ENCODE measurements at regions not wholly inside any gene's neighbourhood (a gene's known extent, or its start where the extent isn't known, plus 50 kb on each side); places are given as distances from the start of the nearest gene placed in this dataset.

DNA sequence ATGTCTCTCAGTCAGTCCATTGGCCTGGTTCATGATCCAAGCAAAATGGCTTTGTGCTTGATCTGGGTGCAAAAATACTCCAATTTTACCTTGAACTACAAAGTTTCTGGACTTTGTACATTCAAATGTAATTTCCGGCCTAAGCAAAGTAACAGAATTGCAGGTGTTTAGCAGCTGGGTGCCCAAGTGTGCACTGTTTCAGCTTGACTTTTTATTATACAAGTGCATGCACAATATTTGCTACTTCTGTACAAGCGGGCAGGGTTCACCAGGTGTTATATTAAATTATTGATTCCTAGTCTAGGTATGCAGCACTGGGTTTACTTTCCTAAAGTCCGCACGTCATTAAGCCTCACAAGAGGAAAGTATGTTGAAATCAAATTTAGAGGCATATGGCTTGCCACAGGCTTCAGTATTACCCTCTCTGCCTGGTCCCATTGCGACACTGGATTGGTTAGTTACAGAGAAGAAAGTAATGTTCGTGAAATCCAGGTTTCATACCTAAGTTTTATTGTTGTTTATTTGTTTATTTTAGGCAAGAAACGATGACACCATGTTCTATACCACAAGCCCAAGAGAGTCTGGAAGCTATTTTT lies 376.9 kb upstream of the CTSO start:
- intact Hi-C loops (cut with micrococcal nuclease): no loop called here
- no peaks in the 10 kb centered on the region for H3K27me3 Mint-ChIP-seq (ENCODE audit: low read depth)
- H3K4me1 Mint-ChIP-seq (ENCODE audit: low read depth): no peaks in the 10 kb centered on the region
- no peaks in the 10 kb centered on the region for H3K36me3 Mint-ChIP-seq (ENCODE audit: low read depth)
- H3K4me3 Mint-ChIP-seq: no peak overlapping the region
- DNase-seq: no peak
- no peaks in the 10 kb centered on the region for H3K9me3 Mint-ChIP-seq
- no peak overlapping the region for H3K27ac Mint-ChIP-seq
- CTCF ChIA-PET: no interaction called here

DNA sequence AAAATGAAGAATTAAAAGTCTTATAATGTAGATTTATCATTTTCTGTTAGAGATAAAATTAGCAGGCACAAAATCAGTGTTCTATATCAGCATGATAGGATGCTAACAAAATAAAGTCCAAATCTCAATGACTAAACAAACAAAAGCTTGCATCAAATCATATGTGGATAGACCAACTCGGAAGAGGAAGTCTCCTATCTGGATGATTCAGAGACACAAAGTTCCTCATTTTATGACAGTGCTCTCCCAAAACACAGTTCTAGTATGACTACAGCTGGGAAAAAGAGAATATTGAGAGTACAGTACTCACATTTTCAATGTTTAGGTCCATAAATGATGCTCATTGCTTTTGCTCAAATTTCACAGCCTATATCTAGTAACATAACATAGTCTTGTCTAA lies 376.1 kb upstream of the CTSO start:
- Mint-ChIP-seq H3K9me3 (no peaks in the 10 kb centered on the region), H3K27ac (no peak overlapping the region), H3K4me3 (no peak overlapping the region), H3K36me3 (ENCODE audit: low read depth) (no peaks in the 10 kb centered on the region), H3K4me1 (ENCODE audit: low read depth) (no peaks in the 10 kb centered on the region), H3K27me3 (ENCODE audit: low read depth) (no peaks in the 10 kb centered on the region)
- intact Hi-C loops (cut with micrococcal nuclease): no loop called here
- CTCF ChIA-PET: no interaction called here
- DNase-seq: no peak

DNA sequence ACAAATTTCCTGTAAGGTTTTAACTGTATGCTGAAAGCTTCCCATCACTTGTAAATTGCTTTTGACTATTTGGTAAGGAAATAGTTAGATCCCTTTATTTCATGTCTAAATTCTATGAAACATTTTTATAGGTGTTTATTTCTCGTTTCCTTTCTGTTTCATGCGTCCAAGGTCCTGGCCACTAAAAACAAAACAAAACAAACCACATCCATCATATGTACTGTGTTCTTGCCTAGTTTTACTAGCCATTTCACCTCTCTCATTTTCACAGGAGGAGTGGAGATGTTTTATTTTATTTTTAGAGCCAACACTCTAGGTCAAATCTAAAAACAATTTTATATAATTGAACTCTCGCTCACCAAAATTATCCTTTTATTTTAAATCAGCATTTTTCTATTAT lies 375.2 kb upstream of the CTSO start:
- H3K4me1 Mint-ChIP-seq (ENCODE audit: low read depth): no peaks in the 10 kb centered on the region
- H3K9me3 Mint-ChIP-seq: no peaks in the 10 kb centered on the region
- CTCF ChIA-PET: no interaction called here
- no peak overlapping the region for H3K27ac Mint-ChIP-seq
- no peak for DNase-seq
- no peaks in the 10 kb centered on the region for H3K27me3 Mint-ChIP-seq (ENCODE audit: low read depth)
- H3K4me3 Mint-ChIP-seq: no peak overlapping the region
- intact Hi-C loops (cut with micrococcal nuclease): no loop called here
- no peaks in the 10 kb centered on the region for H3K36me3 Mint-ChIP-seq (ENCODE audit: low read depth)

DNA sequence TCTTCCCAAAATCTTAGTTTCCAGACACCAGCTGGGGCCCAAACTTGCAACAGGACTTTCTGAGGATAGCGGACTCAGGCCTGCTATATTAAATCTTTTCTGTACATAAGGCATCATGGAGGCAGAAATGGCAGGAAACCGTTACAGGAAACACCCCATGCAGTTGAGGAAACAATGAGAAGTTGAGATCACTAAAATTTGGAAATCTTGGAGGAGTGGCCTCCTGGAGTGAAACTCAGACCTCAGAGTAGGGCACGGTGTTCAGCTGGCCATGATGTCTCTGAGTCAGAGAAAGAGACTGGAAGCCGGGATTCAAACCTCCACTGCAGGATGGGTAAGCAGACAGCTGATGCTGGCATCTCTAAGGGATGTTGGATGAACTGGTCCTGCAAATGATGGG lies 372.6 kb upstream of the CTSO start:
- no peaks in the 10 kb centered on the region for H3K36me3 Mint-ChIP-seq (ENCODE audit: low read depth)
- H3K27ac Mint-ChIP-seq: no peak overlapping the region
- H3K27me3 Mint-ChIP-seq (ENCODE audit: low read depth): no peaks in the 10 kb centered on the region
- no peak for DNase-seq
- intact Hi-C loops (cut with micrococcal nuclease): no loop called here
- no peak overlapping the region for H3K4me3 Mint-ChIP-seq
- CTCF ChIA-PET: no interaction called here
- H3K4me1 Mint-ChIP-seq (ENCODE audit: low read depth): no peaks in the 10 kb centered on the region
- no peaks in the 10 kb centered on the region for H3K9me3 Mint-ChIP-seq

DNA sequence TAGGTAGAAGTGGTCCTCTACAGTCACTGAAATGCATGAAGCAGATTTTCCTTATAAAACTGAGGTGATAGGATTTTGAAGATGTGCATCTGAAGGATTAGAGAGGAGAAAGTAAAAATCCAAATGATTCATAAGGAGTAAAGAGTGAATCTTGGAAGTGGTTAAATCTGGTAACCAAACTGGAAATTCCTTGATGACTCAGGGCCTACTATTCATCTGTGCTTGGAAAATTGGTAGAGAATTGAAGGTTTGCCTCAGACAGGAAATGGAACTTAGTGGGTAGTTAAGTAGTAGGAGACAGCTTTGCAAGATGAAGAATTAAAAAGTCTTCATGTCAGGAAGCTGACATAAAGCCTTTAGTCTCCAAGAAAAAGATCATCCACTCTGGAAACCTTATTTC lies 368.9 kb upstream of the CTSO start:
- no peaks in the 10 kb centered on the region for H3K36me3 Mint-ChIP-seq (ENCODE audit: low read depth)
- no peaks in the 10 kb centered on the region for H3K4me1 Mint-ChIP-seq (ENCODE audit: low read depth)
- no peak overlapping the region for H3K27ac Mint-ChIP-seq
- CTCF ChIA-PET: no interaction called here
- no peak overlapping the region for H3K4me3 Mint-ChIP-seq
- intact Hi-C loops (cut with micrococcal nuclease): no loop called here
- DNase-seq: no peak
- no peaks in the 10 kb centered on the region for H3K27me3 Mint-ChIP-seq (ENCODE audit: low read depth)
- H3K9me3 Mint-ChIP-seq: no peaks in the 10 kb centered on the region

DNA sequence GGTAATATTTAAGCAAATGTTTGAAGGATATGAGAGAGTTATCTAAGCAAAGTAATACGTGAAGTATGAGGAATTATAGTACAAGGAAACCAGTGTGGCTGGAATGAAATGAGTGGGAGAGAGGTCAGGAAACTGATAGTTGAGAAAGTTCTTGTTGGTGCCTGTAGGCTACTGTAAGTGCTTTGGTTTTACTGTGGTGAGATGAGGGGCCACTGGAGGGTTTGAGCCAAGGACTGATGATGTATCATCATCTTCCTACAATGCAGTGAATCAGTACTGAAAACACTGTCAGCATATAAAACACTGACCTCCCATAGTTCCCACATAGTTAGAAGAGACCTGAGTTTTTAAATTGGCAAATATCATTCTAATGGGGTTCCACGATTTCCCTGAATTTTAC lies 367.5 kb upstream of the CTSO start:
- Mint-ChIP-seq H3K9me3 (peaks cover 3% of the 10 kb centered on the region), H3K4me1 (ENCODE audit: low read depth) (no peaks in the 10 kb centered on the region), H3K4me3 (no peak overlapping the region), H3K36me3 (ENCODE audit: low read depth) (no peaks in the 10 kb centered on the region), H3K27me3 (ENCODE audit: low read depth) (no peaks in the 10 kb centered on the region), H3K27ac (no peak overlapping the region)
- CTCF ChIA-PET: no interaction called here
- intact Hi-C loops (cut with micrococcal nuclease): no loop called here
- no peak for DNase-seq

DNA sequence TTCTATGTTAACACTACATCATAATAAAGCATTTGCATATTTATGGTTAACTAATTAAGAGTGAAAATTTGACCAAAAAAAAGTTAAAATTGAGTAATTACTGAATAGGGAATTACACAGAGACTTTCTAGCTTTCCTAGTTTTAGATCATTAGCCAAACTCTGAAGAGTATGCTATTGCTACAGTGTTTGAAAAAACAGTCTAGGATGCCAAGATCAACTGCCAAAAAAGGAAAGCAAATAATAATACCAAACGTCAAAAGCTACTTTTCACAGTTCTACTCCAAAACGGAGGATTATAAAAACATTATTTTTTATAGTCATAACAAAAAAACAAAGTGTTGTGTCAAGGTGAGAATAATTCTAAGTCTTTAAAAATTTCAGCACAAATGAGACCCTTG lies 359.8 kb upstream of the CTSO start:
- CTCF ChIA-PET: no interaction called here
- Mint-ChIP-seq H3K27me3 (ENCODE audit: low read depth) (no peaks in the 10 kb centered on the region), H3K36me3 (ENCODE audit: low read depth) (no peaks in the 10 kb centered on the region), H3K4me3 (no peak overlapping the region), H3K4me1 (ENCODE audit: low read depth) (no peaks in the 10 kb centered on the region), H3K27ac (no peak overlapping the region), H3K9me3 (peaks cover 3% of the 10 kb centered on the region)
- intact Hi-C loops (cut with micrococcal nuclease): no loop called here
- no peak for DNase-seq

DNA sequence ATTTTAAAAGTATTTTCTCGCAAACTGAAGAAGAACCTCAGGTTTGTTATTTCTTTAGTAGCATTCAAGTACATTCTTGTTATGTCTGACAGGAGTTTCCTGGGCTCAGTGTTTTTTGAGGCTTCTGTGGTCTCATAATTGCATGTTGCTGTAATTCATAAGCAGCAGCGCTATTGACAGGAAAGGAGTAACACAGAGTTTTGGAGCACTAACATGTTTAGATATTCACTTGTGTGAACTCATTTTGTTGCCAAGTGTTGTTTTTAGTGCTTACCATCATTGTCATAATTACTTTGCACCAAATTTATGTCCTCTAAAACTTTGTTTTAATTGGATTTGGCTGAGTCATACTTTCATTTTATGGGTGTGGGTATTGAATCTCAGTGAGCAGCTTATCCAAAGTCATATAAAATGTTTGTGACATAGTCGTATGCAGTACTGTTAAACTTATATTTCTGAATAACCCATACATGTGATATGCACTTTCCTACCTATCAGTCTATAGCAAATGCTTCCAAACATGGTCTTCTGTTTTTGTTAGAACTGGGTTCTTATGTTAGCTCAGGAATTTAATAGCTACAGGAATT lies 358.7 kb upstream of the CTSO start:
- DNase-seq: no peak
- Mint-ChIP-seq H3K27ac (no peak overlapping the region), H3K4me3 (no peak overlapping the region), H3K9me3 (peaks cover 3% of the 10 kb centered on the region), H3K27me3 (ENCODE audit: low read depth) (no peaks in the 10 kb centered on the region), H3K4me1 (ENCODE audit: low read depth) (no peaks in the 10 kb centered on the region), H3K36me3 (ENCODE audit: low read depth) (no peaks in the 10 kb centered on the region)
- intact Hi-C loops (cut with micrococcal nuclease): no loop called here
- CTCF ChIA-PET: interaction anchor here (0.5 kb wide), 1 partner anchor 54 kb away, joined by 3 read pairs; no protein-coding TSS in a partner anchor

DNA sequence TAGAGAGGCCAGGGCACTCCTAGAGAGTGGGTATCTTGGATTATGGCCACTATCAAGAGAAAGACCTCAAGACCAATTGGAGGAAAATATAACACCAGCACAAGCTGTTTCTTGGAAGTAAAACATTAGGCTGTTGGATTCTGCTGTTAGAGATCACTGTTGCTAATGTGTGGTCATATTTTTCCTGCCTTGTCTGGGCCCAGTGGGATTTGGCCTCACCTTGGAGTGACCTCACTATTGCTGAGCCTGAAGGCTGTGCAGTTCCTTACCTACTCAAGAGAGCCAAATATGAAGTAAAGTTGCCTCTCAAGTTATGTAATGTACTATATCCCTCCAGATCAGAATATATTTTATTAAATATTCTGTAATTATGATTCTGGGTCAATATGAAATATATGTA lies 355.4 kb upstream of the CTSO start:
- H3K4me3 Mint-ChIP-seq: no peak overlapping the region
- DNase-seq: no peak
- intact Hi-C loops (cut with micrococcal nuclease): no loop called here
- CTCF ChIA-PET: no interaction called here
- no peaks in the 10 kb centered on the region for H3K36me3 Mint-ChIP-seq (ENCODE audit: low read depth)
- H3K9me3 Mint-ChIP-seq: peaks cover 2% of the 10 kb centered on the region
- no peak overlapping the region for H3K27ac Mint-ChIP-seq
- no peaks in the 10 kb centered on the region for H3K27me3 Mint-ChIP-seq (ENCODE audit: low read depth)
- H3K4me1 Mint-ChIP-seq (ENCODE audit: low read depth): no peaks in the 10 kb centered on the region

DNA sequence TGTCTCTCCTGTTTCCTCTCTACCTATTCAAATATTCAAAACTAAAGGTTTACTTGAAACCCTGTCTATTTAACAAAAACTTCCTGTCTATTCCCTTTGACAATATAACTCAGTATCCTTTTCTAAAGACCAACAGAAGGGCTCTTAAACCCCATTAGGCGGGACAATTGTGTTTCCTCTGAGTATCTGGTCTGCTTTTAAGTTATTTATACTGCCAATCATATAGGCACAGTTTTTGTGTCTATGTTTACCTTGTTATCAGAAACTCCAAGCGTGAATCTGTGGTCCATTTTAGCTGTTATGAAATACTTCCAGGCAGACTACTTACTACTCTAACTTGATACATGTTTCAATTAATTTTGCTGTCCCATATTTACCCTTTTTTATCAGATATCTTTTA lies 350.0 kb upstream of the CTSO start:
- Mint-ChIP-seq H3K27ac (no peak overlapping the region), H3K4me1 (ENCODE audit: low read depth) (no peaks in the 10 kb centered on the region), H3K27me3 (ENCODE audit: low read depth) (no peaks in the 10 kb centered on the region), H3K9me3 (peaks cover 2% of the 10 kb centered on the region), H3K4me3 (no peak overlapping the region), H3K36me3 (ENCODE audit: low read depth) (no peaks in the 10 kb centered on the region)
- intact Hi-C loops (cut with micrococcal nuclease): no loop called here
- no peak for DNase-seq
- CTCF ChIA-PET: no interaction called here

DNA sequence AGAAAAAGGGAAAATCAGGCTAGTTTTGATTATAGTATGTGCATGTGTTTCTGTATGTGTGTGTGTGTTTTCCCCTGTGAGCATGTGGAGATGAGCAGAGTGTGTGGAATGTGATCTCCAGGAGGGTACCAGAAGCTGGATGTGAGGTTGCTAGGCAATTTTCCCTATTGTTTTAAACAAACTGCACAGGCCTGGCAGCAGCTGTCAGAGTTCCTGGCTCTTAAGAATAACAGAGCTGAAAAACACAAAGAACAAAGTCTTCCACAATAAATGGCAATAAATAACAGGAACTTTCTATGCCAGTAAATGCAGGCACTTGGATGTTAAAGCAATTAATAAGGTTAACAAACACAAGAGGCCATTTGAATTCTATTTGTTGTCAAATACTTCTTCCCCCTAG lies 344.6 kb upstream of the CTSO start:
- H3K36me3 Mint-ChIP-seq (ENCODE audit: low read depth): no peaks in the 10 kb centered on the region
- CTCF ChIA-PET: no interaction called here
- no peak overlapping the region for H3K4me3 Mint-ChIP-seq
- intact Hi-C loops (cut with micrococcal nuclease): loop anchor here (10.0 kb wide), 1 partner anchor 1677 kb away; no protein-coding TSS in a partner anchor
- H3K9me3 Mint-ChIP-seq: no peaks in the 10 kb centered on the region
- no peak for DNase-seq
- no peak overlapping the region for H3K27ac Mint-ChIP-seq
- no peaks in the 10 kb centered on the region for H3K27me3 Mint-ChIP-seq (ENCODE audit: low read depth)
- H3K4me1 Mint-ChIP-seq (ENCODE audit: low read depth): no peaks in the 10 kb centered on the region

DNA sequence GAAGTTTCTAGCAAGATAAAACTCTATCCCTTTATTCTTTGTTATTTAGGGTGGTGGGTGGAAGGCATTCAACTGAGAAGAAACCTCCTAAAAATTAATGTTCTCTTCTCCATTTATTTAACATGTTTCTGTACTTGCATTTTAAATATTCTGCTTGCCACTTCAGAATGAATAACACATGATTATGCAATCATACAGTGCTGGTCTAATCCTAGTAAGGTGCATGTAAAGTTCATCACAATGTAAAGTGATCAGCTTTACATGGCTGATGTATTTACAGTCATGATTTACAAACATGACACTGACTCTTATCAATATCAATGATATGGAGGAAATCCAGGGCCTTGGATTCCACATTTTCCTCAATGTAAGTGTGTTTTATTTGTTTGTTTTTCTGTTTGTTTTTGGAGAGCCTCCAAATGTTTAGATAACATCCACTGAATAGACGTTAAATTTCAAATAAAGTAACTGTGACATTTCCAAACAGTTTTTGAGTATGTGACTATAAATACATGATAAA lies 342.1 kb upstream of the CTSO start:
- Mint-ChIP-seq H3K36me3 (ENCODE audit: low read depth) (no peaks in the 10 kb centered on the region), H3K27ac (no peak overlapping the region), H3K4me3 (no peak overlapping the region), H3K9me3 (no peaks in the 10 kb centered on the region), H3K4me1 (ENCODE audit: low read depth) (no peaks in the 10 kb centered on the region), H3K27me3 (ENCODE audit: low read depth) (no peaks in the 10 kb centered on the region)
- intact Hi-C loops (cut with micrococcal nuclease): loop anchor here (10.0 kb wide), 1 partner anchor 1679 kb away; no protein-coding TSS in a partner anchor
- no peak for DNase-seq
- CTCF ChIA-PET: no interaction called here

DNA sequence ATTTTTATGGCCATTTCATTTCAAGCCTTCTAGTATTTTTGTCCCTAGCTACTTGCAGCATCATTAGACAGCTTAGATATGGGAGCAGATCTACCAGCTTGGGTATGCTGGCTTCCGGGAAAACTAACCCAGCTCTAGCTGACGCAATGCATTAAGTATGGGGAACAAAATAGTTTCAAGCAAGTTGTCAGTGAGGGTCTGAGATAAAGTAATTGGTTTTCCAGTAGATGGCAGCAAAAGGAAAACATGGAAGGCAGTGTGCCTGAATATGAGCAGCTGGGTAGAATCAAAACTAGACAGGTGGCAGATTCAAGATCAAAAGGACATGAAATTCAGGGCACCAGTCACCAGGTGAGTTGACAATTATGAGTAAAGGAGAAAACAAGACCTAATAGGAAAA lies 340.9 kb upstream of the CTSO start:
- intact Hi-C loops (cut with micrococcal nuclease): loop anchor here (10.0 kb wide), 1 partner anchor 1680 kb away; no protein-coding TSS in a partner anchor
- CTCF ChIA-PET: no interaction called here
- no peaks in the 10 kb centered on the region for H3K9me3 Mint-ChIP-seq
- no peaks in the 10 kb centered on the region for H3K27me3 Mint-ChIP-seq (ENCODE audit: low read depth)
- no peak overlapping the region for H3K4me3 Mint-ChIP-seq
- DNase-seq: no peak
- H3K4me1 Mint-ChIP-seq (ENCODE audit: low read depth): no peaks in the 10 kb centered on the region
- no peak overlapping the region for H3K27ac Mint-ChIP-seq
- H3K36me3 Mint-ChIP-seq (ENCODE audit: low read depth): no peaks in the 10 kb centered on the region
